ENCODE measurements at regions not wholly inside any gene's neighbourhood (a gene's known extent, or its start where the extent isn't known, plus 50 kb on each side); places are given as distances from the start of the nearest gene placed in this dataset.

- no peak for ATAC-seq
- H3K27ac Mint-ChIP-seq: no peak overlapping the region
- no peak for DNase-seq (ENCODE audit: low spot score in 2 of 2)
- peaks cover 11 to 21% of the 10 kb centered on the region in 2 donors for H3K9me3 Mint-ChIP-seq
- peaks cover under 1 to 2% of the 10 kb centered on the region in 2 donors for H3K36me3 Mint-ChIP-seq
Observed at GRCh38 chr16:62664566-62664965, 628.3 kb upstream of the CDH8 start.

DNA sequence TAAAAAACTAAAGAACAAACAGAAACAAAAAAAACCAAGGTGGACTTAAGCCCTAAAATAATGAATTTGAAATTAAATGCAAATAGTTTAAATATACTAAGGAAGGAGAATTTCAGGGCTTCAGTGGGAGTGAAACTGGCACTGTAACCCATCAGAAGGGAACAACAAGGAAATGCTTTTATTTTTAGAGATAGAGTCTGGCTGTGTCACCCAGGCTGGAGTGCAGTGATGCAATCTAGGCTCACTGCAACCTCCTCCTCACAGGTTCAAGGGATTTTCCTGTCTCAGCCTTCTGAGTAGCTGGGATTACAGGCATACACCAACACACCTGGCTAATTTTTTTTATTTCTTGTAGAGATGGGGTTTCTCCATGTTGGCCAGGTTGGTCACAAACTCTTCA, 625.2 kb upstream of the CDH8 start:
- ATAC-seq (no peak), DNase-seq (ENCODE audit: low spot score in 2 of 2) (no peak)
- Mint-ChIP-seq H3K9me3 (peaks cover 16 to 25% of the 10 kb centered on the region in 2 donors), H3K36me3 (no peaks in the 10 kb centered on the region), H3K27ac (no peak overlapping the region)

GRCh38 chr16:62657116-62657515, 620.9 kb upstream of the CDH8 start:
- ATAC-seq: no peak
- H3K27ac Mint-ChIP-seq: peak overlapping the region in 1 of 2 donors; percentile 44
- no peaks in the 10 kb centered on the region for H3K36me3 Mint-ChIP-seq
- H3K9me3 Mint-ChIP-seq: peaks cover 18 to 20% of the 10 kb centered on the region in 2 donors
- no peak for DNase-seq (ENCODE audit: low spot score in 2 of 2)

DNA sequence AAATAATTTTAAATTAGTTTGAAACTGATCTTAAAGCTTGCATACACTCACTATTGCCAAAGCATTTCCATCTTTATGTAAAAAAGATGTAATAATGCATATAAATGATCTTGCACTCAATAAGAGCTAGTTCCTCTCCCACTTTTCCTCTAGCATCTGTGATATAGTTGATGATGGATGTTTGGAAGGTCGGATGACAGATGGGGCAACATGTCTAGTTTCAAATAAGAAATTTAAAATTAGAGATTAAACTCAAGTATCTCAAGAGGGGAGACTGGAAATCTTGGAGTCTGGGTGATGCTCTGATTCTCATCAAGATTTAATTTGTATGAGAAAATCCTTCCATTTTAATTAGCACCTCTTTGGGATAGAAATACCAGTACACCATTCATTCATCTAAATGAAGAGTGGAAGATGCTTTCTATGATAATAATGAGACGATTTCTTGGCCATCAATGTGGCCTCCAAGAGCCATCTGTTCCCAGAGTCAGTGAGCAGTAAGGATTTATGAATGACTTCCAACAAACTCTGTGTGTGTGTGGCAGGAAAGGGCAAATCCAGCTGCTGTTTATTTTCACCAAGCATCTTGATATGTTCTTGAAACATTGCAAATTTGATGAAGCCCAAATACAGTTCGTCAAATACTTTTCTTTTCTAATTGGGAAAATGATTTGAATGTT, 616.3 kb upstream of the CDH8 start:
- peaks cover 15 to 17% of the 10 kb centered on the region in 2 donors for H3K9me3 Mint-ChIP-seq
- no peak overlapping the region for H3K27ac Mint-ChIP-seq
- ATAC-seq: no peak
- H3K36me3 Mint-ChIP-seq: peaks cover 0 to 12% of the 10 kb centered on the region in 2 donors
- DNase-seq (ENCODE audit: low spot score in 2 of 2): no peak

DNA sequence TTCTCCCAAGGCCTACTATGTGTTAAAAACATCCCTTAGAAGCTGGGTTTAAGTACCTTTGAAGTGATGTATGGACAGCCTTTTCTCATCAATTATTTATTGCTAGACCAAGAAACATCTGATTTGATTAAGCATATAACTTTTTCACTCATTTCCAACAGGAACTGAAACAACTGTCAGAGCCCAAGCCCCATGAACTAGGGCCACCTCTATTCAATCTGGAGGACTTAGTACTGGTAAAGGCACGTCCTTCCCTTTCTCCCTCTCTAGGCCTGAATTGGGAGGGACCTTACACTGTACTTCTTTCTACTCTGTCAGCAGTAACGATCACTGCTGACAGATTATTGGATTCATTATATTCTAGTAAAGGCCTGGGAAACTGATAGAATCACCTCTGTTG, 612.0 kb upstream of the CDH8 start:
- no peak for ATAC-seq
- Mint-ChIP-seq H3K27ac (no peak overlapping the region), H3K36me3 (peaks cover 0 to 23% of the 10 kb centered on the region in 2 donors), H3K9me3 (peaks cover 18 to 24% of the 10 kb centered on the region in 2 donors)
- no peak for DNase-seq (ENCODE audit: low spot score in 2 of 2)

DNA sequence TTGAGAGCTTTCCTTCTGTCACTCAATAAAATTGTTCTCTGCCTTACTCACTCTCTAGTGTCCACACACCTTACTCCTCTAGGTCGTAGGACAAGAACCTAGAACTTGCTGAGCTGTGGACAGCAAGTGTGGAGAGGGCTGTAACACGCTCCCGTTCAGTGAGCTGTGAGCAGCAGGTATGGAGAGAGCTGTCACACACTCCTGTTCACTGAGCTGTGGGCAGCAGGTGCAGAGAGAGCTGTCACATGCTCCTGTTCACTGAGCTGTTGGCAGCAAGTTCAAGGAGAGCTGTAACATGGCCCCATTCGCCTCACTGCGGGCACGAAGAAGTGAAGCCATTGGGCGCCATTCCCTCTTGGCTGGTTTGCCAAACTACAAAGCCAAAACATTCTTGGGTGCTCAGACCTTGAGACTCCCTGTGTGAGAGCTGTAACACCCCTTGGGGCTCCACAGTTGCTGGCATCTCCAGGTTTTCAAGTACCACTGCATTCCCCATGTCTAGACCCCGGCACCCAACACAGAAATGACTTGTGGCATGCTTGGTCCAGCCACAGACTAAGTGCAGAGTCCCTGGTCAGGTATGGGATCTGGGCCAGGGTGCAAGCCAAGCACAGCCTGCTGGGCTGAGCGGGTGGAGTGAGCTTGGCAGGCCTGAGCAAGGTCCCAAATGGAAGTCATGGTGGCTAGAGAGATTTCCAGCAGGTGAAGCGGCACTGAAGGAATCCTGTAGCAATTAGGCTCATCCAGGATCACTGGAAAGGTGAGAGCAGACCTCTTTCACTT, 608.0 kb upstream of the CDH8 start:
- DNase-seq (ENCODE audit: low spot score in 2 of 2): no peak
- no peak for ATAC-seq
- Mint-ChIP-seq H3K9me3 (peaks cover 28 to 35% of the 10 kb centered on the region in 2 donors), H3K27ac (peak overlapping the region in 1 of 2 donors; percentile 60), H3K36me3 (peaks cover 0 to 18% of the 10 kb centered on the region in 2 donors)

- DNase-seq (ENCODE audit: low spot score in 2 of 2): no peak
- no peak for ATAC-seq
- Mint-ChIP-seq H3K36me3 (peaks cover 0 to 11% of the 10 kb centered on the region in 2 donors), H3K27ac (no peak overlapping the region), H3K9me3 (peaks cover 30 to 39% of the 10 kb centered on the region in 2 donors)
Observed at GRCh38 chr16:62642677-62643076, 606.4 kb upstream of the CDH8 start.

DNA sequence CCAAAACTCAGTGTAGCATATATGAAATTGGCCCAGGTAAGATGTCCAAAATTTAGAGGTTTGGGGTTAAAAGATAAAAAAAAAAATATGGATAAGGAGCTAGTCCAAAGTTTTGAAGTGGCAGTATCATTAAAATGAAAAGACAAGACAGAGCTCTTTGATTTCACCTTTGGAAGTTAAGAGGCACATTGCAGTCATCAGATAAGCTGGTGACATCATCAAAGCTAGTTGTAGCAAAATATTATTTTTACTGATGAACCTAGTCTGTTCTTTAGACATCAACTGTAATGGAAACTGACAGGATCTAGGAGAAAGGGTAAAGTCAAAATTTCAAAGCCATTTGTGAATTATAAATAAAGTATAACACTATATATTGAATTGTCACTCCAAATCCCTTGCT, 603.7 kb upstream of the CDH8 start:
- DNase-seq (ENCODE audit: low spot score in 2 of 2) (no peak), ATAC-seq (no peak)
- Mint-ChIP-seq H3K27ac (no peak overlapping the region), H3K36me3 (peaks cover 0 to 4% of the 10 kb centered on the region in 2 donors), H3K9me3 (peaks cover 24 to 31% of the 10 kb centered on the region in 2 donors)

DNA sequence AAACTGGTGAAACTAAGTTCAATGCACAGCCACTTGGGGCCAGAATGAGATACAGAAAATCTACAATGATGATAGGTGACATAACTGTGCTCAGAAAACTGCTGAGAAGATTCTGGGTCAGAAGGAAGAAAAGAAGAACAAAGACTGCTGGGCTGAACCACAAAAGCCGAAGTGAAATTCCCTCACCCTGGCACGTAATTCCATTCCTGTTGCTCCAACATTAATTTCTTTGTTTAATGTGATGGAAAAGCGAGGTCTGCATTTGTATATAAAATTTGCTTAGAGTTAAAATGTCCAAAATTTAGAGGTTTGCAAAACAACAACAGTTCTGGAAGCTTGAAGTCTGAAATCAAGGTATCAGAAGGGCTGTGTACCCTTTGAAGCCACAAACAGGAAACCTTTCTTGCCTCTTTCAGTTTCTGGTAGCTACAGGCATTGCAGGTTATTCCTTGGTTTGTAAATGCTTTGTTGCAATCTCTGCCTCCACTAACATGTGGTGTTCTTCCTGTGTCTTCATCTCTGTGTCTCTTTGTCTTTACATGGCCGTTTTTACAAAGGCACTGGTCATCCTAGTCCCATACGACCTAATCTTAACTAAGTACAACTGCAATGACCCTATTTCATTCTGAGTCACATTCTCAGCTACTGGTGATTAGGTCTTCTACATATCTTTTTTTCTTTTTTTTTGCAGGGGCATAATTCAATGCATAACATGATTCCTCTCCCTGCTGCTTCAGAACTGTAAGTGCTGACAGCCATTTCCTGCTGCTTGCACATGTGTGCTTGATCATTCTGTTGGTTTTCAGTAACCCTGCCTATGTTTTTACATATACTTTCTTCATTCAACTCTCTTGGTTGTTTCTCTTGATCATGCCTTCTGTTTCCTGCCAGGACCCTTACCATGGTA, 603.0 kb upstream of the CDH8 start:
- H3K27ac Mint-ChIP-seq: no peak overlapping the region
- DNase-seq (ENCODE audit: low spot score in 2 of 2): no peak
- H3K36me3 Mint-ChIP-seq: peaks cover 0 to 4% of the 10 kb centered on the region in 2 donors
- ATAC-seq: no peak
- peaks cover 23 to 31% of the 10 kb centered on the region in 2 donors for H3K9me3 Mint-ChIP-seq

GRCh38 chr16:62638324-62638911, 602.2 kb upstream of the CDH8 start:
- DNase-seq (ENCODE audit: low spot score in 2 of 2): no peak
- H3K36me3 Mint-ChIP-seq: no peaks in the 10 kb centered on the region
- no peak for ATAC-seq
- H3K9me3 Mint-ChIP-seq: peaks cover 20 to 33% of the 10 kb centered on the region in 2 donors
- H3K27ac Mint-ChIP-seq: no peak overlapping the region

DNA sequence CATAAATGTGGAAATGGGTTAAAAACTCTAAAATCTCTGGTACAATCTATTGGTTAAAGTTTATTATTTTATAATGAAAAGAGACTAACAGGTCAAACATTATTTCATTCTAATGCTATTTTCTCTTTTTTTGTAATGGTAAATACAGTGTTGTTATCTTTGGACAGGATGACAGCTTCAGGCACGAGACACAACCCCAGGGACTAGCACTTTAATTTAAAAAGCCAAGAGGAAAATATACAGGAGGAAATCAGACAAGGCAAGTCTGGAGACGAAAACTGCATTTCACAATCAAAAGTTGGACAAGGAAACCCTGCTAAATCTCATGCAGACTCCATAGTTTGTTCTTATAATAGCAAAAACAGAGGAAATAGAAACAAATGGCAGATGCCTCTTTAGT, 589.1 kb upstream of the CDH8 start:
- ATAC-seq: no peak
- H3K36me3 Mint-ChIP-seq: no peaks in the 10 kb centered on the region
- DNase-seq (ENCODE audit: low spot score in 2 of 2): no peak
- peaks cover 13 to 27% of the 10 kb centered on the region in 2 donors for H3K9me3 Mint-ChIP-seq
- H3K27ac Mint-ChIP-seq: no peak overlapping the region

GRCh38 chr16:62620275-62620674, 584.0 kb upstream of the CDH8 start:
- H3K9me3 Mint-ChIP-seq: peaks cover 21 to 27% of the 10 kb centered on the region in 2 donors
- no peak for ATAC-seq
- peaks cover 0 to 20% of the 10 kb centered on the region in 2 donors for H3K36me3 Mint-ChIP-seq
- DNase-seq (ENCODE audit: low spot score in 2 of 2): no peak
- H3K27ac Mint-ChIP-seq: no peak overlapping the region

GRCh38 chr16:62615526-62615925, 579.3 kb upstream of the CDH8 start:
- ATAC-seq (no peak), DNase-seq (ENCODE audit: low spot score in 2 of 2) (no peak)
- no peak overlapping the region for H3K27ac Mint-ChIP-seq
- H3K36me3 Mint-ChIP-seq: peaks cover 0 to 21% of the 10 kb centered on the region in 2 donors
- H3K9me3 Mint-ChIP-seq: peaks cover 22 to 31% of the 10 kb centered on the region in 2 donors

- H3K9me3 Mint-ChIP-seq: peaks cover 22 to 25% of the 10 kb centered on the region in 2 donors
- no peak for ATAC-seq
- DNase-seq (ENCODE audit: low spot score in 2 of 2): no peak
- H3K27ac Mint-ChIP-seq: no peak overlapping the region
- H3K36me3 Mint-ChIP-seq: peaks cover 0 to 8% of the 10 kb centered on the region in 2 donors
Observed at GRCh38 chr16:62610291-62610690, 574.1 kb upstream of the CDH8 start.

- Mint-ChIP-seq H3K27ac (no peak overlapping the region), H3K36me3 (peaks cover 4 to 5% of the 10 kb centered on the region in 2 donors), H3K9me3 (peaks cover 32 to 33% of the 10 kb centered on the region in 2 donors)
- DNase-seq (ENCODE audit: low spot score in 2 of 2): no peak
- ATAC-seq: no peak
Observed at GRCh38 chr16:62602790-62603189, 566.6 kb upstream of the CDH8 start.

GRCh38 chr16:62597875-62598274, 561.6 kb upstream of the CDH8 start:
- Mint-ChIP-seq H3K9me3 (peaks cover 28 to 34% of the 10 kb centered on the region in 2 donors), H3K36me3 (peaks cover 5 to 16% of the 10 kb centered on the region in 2 donors)

More at GRCh38 chr16:62597875-62598274, 561.6 kb upstream of the CDH8 start:
- no peak for ATAC-seq
- no peak overlapping the region for H3K27ac Mint-ChIP-seq
- DNase-seq (ENCODE audit: low spot score in 2 of 2): no peak
